ENCODE measurements at regions not wholly inside any gene's neighbourhood (a gene's known extent, or its start where the extent isn't known, plus 50 kb on each side); places are given as distances from the start of the nearest gene placed in this dataset.

DNA sequence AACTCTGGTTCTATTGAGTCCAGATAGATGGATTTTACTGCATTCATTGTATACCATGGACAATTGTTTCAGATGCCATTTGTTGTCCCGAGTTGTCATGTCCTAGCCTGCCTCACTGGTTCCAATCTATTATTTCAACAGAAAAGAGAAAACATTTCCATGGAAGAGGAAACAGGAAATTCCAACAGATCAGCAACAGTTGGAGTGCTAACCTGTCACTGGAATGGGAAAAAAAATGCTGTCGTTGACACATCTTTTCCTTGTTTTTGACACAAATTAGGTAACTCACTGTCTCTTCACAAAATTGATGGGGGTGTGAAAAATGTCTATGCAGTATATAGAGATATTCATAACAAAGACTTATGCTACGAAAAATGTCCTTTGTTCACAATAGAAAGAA lies 432.0 kb upstream of the TBL1XR1 start:
- TF ChIP-seq POLR2A (IDR thresholded peaks at IDR 0.05; ENCODE audit: low read depth) = no peak
- TF ChIP-seq, protein P1, sequence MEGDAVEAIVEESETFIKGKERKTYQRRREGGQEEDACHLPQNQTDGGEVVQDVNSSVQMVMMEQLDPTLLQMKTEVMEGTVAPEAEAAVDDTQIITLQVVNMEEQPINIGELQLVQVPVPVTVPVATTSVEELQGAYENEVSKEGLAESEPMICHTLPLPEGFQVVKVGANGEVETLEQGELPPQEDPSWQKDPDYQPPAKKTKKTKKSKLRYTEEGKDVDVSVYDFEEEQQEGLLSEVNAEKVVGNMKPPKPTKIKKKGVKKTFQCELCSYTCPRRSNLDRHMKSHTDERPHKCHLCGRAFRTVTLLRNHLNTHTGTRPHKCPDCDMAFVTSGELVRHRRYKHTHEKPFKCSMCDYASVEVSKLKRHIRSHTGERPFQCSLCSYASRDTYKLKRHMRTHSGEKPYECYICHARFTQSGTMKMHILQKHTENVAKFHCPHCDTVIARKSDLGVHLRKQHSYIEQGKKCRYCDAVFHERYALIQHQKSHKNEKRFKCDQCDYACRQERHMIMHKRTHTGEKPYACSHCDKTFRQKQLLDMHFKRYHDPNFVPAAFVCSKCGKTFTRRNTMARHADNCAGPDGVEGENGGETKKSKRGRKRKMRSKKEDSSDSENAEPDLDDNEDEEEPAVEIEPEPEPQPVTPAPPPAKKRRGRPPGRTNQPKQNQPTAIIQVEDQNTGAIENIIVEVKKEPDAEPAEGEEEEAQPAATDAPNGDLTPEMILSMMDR (IDR thresholded peaks at IDR 0.05) = no peak
